ENCODE measurements at regions not wholly inside any gene's neighbourhood (a gene's known extent, or its start where the extent isn't known, plus 50 kb on each side); places are given as distances from the start of the nearest gene placed in this dataset.
A peak's percentile ranks its signal among the peaks of the same experiment; 100 is the strongest.

DNA sequence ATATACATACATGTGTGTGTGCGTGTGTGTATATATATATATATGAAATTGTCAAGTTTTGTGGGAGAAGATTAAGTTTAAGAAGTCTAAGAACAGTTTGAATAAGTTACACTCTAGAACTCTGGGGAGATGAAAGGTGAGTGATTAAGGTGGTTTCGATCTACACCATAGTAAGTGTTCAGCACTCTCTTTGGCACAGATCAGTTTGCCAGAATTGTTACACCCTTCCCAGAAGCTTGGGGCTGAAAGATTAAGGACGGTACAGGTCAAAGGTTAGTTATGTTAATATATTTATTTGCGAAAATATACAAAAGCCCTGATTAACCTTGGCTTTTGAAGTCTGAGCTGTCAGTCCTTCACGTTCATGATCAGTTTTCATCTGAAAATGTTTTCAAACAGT is 309.1 kb downstream of the KLF5 start:
- no peak overlapping the region for H3K4me3 ChIP-seq (ENCODE audit: low read length)
- TF ChIP-seq, protein P1, sequence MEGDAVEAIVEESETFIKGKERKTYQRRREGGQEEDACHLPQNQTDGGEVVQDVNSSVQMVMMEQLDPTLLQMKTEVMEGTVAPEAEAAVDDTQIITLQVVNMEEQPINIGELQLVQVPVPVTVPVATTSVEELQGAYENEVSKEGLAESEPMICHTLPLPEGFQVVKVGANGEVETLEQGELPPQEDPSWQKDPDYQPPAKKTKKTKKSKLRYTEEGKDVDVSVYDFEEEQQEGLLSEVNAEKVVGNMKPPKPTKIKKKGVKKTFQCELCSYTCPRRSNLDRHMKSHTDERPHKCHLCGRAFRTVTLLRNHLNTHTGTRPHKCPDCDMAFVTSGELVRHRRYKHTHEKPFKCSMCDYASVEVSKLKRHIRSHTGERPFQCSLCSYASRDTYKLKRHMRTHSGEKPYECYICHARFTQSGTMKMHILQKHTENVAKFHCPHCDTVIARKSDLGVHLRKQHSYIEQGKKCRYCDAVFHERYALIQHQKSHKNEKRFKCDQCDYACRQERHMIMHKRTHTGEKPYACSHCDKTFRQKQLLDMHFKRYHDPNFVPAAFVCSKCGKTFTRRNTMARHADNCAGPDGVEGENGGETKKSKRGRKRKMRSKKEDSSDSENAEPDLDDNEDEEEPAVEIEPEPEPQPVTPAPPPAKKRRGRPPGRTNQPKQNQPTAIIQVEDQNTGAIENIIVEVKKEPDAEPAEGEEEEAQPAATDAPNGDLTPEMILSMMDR (IDR thresholded peaks at IDR 0.05; ENCODE audit: insufficient read depth, low read depth, low read length, missing control alignments) = no peak
- DNase-seq (ENCODE audit: low read depth) = peak; percentile 26

DNA sequence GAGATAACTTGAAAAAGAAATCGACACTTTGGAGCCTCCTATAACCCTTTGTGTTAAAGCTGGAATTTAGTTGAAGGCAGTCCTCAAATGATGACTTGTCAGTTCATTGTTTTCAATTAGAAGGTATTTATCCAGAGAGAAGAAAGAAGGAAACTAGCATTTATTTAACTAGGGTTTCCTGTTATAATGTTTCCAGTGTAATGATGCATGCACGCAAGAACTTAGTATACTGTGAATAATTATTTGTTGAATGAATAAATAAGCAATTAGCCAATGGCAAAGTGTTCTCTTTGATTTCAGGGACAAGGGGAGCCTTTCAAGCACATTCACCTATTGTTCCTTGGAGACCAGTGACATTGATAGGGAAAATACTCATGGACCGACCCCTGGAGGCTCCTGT is 307.4 kb downstream of the KLF5 start:
- peak; percentile 27 for DNase-seq (ENCODE audit: low read depth)
- TF ChIP-seq, protein P1 (IDR thresholded peaks at IDR 0.05; ENCODE audit: insufficient read depth, low read depth, low read length, missing control alignments) = no peak
- H3K4me3 ChIP-seq (ENCODE audit: low read length) = no peak overlapping the region

DNA sequence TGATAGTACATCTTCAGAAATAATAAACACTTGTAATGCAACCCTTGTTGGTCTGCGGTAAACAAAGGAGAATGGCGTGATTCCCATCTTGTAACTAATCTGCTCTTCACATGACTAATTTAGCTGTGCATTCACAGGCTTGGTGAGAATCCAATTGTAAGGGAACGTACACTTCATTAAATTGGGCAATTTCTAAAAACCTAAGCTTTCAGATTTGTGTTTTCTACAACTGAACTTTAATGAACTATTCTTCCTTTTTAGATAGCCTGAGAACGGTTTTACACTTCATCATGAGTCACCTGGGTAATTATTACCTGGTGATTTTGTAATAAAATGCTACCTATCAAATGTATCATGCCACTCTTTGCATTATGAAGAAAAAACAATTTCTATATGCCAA is 306.9 kb downstream of the KLF5 start:
- TF ChIP-seq, protein P1 (IDR thresholded peaks at IDR 0.05; ENCODE audit: insufficient read depth, low read depth, low read length, missing control alignments) = no peak
- no peak overlapping the region for H3K4me3 ChIP-seq (ENCODE audit: low read length)
- peak; percentile 95 for DNase-seq (ENCODE audit: low read depth)

DNA sequence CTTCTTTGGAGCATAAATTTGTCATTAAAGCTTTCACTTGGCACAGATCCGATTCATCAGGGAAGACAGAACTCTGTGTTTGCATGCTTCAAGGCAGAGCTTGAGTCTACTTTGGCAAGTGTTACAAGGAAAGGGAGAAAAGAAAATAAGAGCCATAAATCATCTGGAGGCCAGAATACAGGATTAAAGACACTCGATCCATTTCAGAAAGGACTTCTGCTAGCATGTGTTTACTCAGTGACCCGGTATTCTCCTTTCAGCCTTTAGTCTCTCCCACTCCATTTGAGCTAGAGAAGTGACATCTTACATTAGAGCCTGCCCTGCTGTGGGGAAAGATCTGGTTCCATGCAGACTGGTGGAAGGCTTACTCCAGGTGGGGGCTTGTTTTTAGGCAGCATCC is 306.4 kb downstream of the KLF5 start:
- TF ChIP-seq, protein P1 (IDR thresholded peaks at IDR 0.05; ENCODE audit: insufficient read depth, low read depth, low read length, missing control alignments) = no peak
- no peak for DNase-seq (ENCODE audit: low read depth)
- no peak overlapping the region for H3K4me3 ChIP-seq (ENCODE audit: low read length)

DNA sequence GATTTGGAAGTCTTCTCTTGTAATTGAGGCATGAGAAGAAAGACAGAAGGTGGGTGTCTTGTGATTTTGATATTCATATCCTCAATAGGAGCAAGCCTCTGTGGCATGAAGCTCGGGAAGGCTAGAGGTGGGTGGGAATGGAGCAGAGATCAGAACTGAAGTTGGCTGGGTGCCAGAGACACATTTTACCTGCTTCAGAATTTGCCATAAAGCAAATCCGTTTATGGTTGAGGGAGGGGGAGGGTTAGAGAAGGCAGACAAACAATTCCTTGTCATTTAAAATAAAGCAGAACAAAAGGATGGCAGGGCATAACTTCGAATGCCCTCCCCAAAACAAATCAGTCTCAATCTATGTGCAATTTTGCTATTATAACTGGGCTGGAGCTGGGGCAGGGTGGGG is 305.9 kb downstream of the KLF5 start:
- TF ChIP-seq, protein P1 (IDR thresholded peaks at IDR 0.05; ENCODE audit: insufficient read depth, low read depth, low read length, missing control alignments) = no peak
- no peak for DNase-seq (ENCODE audit: low read depth)
- H3K4me3 ChIP-seq (ENCODE audit: low read length) = no peak overlapping the region

DNA sequence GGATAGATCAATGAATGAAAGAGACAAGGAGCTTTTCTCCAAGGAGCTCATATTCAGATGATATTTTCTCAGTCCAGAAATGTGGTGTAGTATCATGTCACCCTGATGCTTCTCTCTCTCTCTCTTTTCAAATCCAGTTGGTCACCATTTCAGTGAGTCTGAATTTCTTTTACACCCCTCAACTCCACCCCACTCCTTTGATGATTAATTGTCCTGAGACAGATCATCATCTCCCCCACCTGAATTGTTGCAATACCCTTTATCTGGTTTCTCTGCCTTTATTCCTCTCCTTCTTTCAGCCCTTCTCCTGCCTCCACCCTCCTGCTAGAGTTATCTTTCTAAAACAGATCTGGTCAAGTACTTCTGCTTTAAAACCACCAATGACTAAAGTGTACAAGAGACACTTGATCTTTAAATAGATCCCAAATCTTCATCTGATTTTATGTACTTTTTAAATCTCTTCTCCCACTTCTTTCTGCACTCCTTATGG is 299.8 kb downstream of the KLF5 start:
- peak; percentile 66 for DNase-seq (ENCODE audit: low read depth)
- H3K4me3 ChIP-seq (ENCODE audit: low read length) = no peak overlapping the region
- TF ChIP-seq, protein P1 (IDR thresholded peaks at IDR 0.05; ENCODE audit: insufficient read depth, low read depth, low read length, missing control alignments) = no peak

DNA sequence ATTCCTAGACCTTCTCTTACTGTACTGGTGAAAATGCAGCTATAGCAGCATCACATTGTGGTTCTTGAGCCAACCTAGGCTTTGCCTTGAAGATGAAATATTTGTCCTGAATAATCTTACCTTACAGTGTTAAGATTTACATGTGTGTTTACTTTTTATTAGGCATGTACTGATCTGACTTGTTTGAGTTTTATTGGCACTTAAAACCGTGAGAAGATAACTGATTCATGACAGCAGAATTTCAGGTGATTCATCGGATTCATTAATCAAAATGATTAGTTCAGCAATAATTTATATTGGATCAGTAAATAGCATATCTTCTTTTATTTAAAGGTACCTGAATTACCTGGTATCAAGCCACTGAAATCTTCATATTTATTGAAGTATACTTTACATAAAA is 296.3 kb downstream of the KLF5 start:
- TF ChIP-seq, protein P1 (IDR thresholded peaks at IDR 0.05; ENCODE audit: insufficient read depth, low read depth, low read length, missing control alignments) = no peak
- peak; percentile 77 for DNase-seq (ENCODE audit: low read depth)
- H3K4me3 ChIP-seq (ENCODE audit: low read length) = no peak overlapping the region
